ENCODE measurements at regions not wholly inside any gene's neighbourhood (a gene's known extent, or its start where the extent isn't known, plus 50 kb on each side); places are given as distances from the start of the nearest gene placed in this dataset.

DNA sequence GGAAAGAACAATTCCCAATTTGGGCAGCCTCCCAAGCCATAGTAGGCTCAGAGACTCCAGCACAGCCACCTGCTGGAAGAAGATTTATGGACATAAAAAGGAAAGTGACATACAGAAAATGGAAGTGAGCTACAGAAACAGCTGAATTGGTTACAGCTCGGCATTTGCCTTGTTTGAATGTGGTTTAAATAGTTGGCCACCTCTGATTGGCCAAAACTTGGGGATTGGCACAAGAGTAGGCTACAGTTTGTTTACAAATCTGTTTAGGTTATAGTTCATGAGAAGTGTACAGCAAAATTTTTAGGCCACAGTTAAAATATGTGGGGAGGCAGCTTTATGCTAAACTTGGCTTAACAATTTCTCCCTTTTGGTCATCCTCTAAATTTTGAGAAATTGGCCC lies 150.4 kb downstream of the MAGEC1 start:
- TF ChIP-seq MYC (IDR thresholded peaks at IDR 0.05; ENCODE audit: low read depth, low read length) (no peak), POLR2A (IDR thresholded peaks at IDR 0.05; ENCODE audit: extremely low read depth, insufficient read length) (no peak)
- TF ChIP-seq, protein P1, sequence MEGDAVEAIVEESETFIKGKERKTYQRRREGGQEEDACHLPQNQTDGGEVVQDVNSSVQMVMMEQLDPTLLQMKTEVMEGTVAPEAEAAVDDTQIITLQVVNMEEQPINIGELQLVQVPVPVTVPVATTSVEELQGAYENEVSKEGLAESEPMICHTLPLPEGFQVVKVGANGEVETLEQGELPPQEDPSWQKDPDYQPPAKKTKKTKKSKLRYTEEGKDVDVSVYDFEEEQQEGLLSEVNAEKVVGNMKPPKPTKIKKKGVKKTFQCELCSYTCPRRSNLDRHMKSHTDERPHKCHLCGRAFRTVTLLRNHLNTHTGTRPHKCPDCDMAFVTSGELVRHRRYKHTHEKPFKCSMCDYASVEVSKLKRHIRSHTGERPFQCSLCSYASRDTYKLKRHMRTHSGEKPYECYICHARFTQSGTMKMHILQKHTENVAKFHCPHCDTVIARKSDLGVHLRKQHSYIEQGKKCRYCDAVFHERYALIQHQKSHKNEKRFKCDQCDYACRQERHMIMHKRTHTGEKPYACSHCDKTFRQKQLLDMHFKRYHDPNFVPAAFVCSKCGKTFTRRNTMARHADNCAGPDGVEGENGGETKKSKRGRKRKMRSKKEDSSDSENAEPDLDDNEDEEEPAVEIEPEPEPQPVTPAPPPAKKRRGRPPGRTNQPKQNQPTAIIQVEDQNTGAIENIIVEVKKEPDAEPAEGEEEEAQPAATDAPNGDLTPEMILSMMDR (IDR thresholded peaks at IDR 0.05; ENCODE audit: low read depth, low read length) = no peak
- TF ChIP-seq, protein P2, sequence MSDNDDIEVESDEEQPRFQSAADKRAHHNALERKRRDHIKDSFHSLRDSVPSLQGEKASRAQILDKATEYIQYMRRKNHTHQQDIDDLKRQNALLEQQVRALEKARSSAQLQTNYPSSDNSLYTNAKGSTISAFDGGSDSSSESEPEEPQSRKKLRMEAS (IDR thresholded peaks at IDR 0.05; ENCODE audit: low read depth, low read length) = no peak
